Endothelial cell (in vitro differentiated cells): ENCODE measurements at regions not wholly inside any gene's neighbourhood (a gene's known extent, or its start where the extent isn't known, plus 50 kb on each side); places are given as distances from the start of the nearest gene placed in this dataset.

Experiments used
- DNase-seq: peaks from one replicate; pipeline ENCODE4 v3.0.0; 2021; ENCODE audit warnings: low spot score
- H3K27ac Mint-ChIP-seq: one replicate; pipeline ENCODE4 v1.8.0; 2021; ENCODE audit warnings: mixed read lengths, inconsistent platforms; ENCODE audit not compliant: unreplicated experiment
- H3K27me3 Mint-ChIP-seq: one replicate; pipeline ENCODE4 v1.8.0; 2021; ENCODE audit warnings: mild to moderate bottlenecking, moderate library complexity, mixed read lengths, inconsistent platforms; ENCODE audit not compliant: unreplicated experiment
- H3K36me3 Mint-ChIP-seq: one replicate; pipeline ENCODE4 v1.8.0; 2021; ENCODE audit warnings: mild to moderate bottlenecking, low read depth, mixed read lengths, inconsistent platforms; ENCODE audit not compliant: unreplicated experiment
- H3K4me1 Mint-ChIP-seq: one replicate; pipeline ENCODE4 v1.8.0; 2021; ENCODE audit warnings: mild to moderate bottlenecking, mixed read lengths, inconsistent platforms; ENCODE audit not compliant: unreplicated experiment
- H3K4me3 Mint-ChIP-seq: one replicate; pipeline ENCODE4 v1.8.0; 2021; ENCODE audit warnings: mild to moderate bottlenecking, mixed read lengths, inconsistent platforms; ENCODE audit not compliant: unreplicated experiment
- H3K9me3 Mint-ChIP-seq: one replicate; pipeline ENCODE4 v1.8.0; 2021; ENCODE audit warnings: mixed read lengths, inconsistent platforms; ENCODE audit not compliant: unreplicated experiment
- CTCF ChIP-seq: fragments of 200-600 bp; sonication (generic); IDR thresholded peaks from one replicate; pipeline ENCODE4 v1.5.0; 2021; ENCODE audit warnings: antibody characterized with exemption; ENCODE audit not compliant: unreplicated experiment

DNA sequence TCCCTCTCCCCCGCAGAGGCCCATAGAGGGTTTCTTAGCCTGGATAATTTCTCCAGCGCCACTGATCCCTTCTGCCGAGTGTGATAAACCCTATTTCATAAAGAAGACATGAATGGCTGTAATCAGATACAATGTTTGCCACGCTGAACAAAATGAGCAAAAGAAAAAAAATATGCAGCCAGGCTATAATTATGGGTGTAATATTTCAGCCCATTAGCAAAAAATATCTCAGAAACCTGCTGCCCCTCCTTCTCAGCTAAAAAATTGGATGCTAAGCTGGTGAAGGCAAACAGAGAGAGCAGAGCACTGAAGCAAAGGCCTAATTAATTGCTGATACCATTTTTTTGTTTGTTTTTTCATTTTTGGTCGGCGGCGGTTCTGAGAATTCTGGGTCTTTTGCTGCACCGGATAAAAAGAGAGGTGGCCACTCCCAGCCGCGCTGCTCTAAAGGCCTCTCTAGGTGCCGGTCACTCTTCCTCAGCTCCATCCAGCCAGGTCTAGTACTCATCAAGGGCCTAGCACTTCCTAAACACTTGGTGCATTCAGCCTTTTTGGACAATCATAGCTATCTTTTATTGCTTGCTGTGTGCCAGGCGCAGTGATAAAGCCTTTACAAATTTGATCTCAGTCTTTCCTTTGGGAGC is 128.7 kb upstream of the TLE3 start:
- Mint-ChIP-seq H3K27ac (no peak overlapping the region), H3K4me3 (no peak overlapping the region), H3K27me3 (peaks cover 6% of the 10 kb centered on the region), H3K36me3 (peaks cover 6% of the 10 kb centered on the region), H3K9me3 (no peaks in the 10 kb centered on the region), H3K4me1 (peaks cover 15% of the 10 kb centered on the region)
- no peak for TF ChIP-seq CTCF
- no peak for DNase-seq

GRCh38 chr15:70225416-70225815 is 127.7 kb upstream of the TLE3 start:
- no peak for DNase-seq
- no peaks in the 10 kb centered on the region for H3K9me3 Mint-ChIP-seq
- no peak overlapping the region for H3K4me3 Mint-ChIP-seq
- no peak for TF ChIP-seq CTCF
- no peak overlapping the region for H3K27ac Mint-ChIP-seq
- H3K36me3 Mint-ChIP-seq, result peaks cover 6% of the 10 kb centered on the region
- peaks cover 15% of the 10 kb centered on the region for H3K4me1 Mint-ChIP-seq
- H3K27me3 Mint-ChIP-seq, result peaks cover 6% of the 10 kb centered on the region

DNA sequence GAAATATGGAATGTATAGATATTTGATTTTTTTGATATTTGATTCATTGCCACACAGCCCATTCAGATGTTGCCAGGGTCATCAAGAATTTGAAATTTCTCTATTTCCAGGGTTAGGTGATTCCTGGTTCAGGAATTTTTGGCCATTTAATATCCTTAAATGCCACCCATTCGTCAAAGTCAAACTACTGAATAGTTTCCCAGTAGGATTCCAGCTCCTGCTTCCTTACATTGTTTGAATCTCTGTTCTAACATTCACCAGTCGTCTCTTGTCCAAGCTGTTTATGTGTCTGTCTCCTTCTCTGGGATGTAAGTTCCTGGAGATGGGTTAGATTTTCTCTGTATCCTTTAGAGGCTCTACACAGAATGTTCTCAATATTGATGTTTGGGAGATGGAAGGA is 124.9 kb upstream of the TLE3 start:
- no peaks in the 10 kb centered on the region for H3K36me3 Mint-ChIP-seq
- TF ChIP-seq CTCF, result no peak
- no peak overlapping the region for H3K27ac Mint-ChIP-seq
- H3K27me3 Mint-ChIP-seq, result peaks cover 3% of the 10 kb centered on the region
- peaks cover 15% of the 10 kb centered on the region for H3K4me1 Mint-ChIP-seq
- no peaks in the 10 kb centered on the region for H3K9me3 Mint-ChIP-seq
- DNase-seq, result no peak
- no peak overlapping the region for H3K4me3 Mint-ChIP-seq

GRCh38 chr15:70220490-70221096 is 122.9 kb upstream of the TLE3 start:
- no peaks in the 10 kb centered on the region for H3K9me3 Mint-ChIP-seq
- H3K27ac Mint-ChIP-seq, result no peak overlapping the region
- peaks cover 3% of the 10 kb centered on the region for H3K27me3 Mint-ChIP-seq
- H3K4me3 Mint-ChIP-seq, result no peak overlapping the region
- no peak for TF ChIP-seq CTCF
- H3K4me1 Mint-ChIP-seq, result peaks cover 15% of the 10 kb centered on the region
- DNase-seq, result no peak
- H3K36me3 Mint-ChIP-seq, result no peaks in the 10 kb centered on the region

DNA sequence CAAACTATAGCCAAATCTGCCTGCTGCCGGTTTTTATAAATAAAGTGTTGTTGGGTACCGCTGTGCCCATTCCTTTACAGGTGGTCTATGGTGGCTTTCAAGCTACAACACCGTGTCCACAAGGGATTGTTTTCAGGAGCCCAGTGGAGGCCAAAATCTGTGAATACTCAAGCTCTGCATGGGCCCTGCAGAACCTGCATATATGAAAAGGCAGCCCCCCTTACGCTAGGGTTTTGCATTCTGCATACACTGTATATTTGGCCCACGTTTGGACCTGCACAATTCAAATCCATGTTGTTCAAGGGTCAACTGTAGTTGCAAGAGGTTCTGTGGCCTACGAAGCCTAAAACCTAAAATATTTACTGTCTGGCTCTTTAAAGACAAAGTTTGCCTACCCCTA is 122.2 kb upstream of the TLE3 start:
- peaks cover 15% of the 10 kb centered on the region for H3K4me1 Mint-ChIP-seq
- H3K36me3 Mint-ChIP-seq, result no peaks in the 10 kb centered on the region
- H3K27me3 Mint-ChIP-seq, result peaks cover 3% of the 10 kb centered on the region
- H3K4me3 Mint-ChIP-seq, result no peak overlapping the region
- no peak for TF ChIP-seq CTCF
- H3K27ac Mint-ChIP-seq, result no peak overlapping the region
- H3K9me3 Mint-ChIP-seq, result no peaks in the 10 kb centered on the region
- no peak for DNase-seq
